HG03432 (cell line): ENCODE measurements at regions not wholly inside any gene's neighbourhood (a gene's known extent, or its start where the extent isn't known, plus 50 kb on each side); places are given as distances from the start of the nearest gene placed in this dataset.

Source experiments
- ATAC-seq: cut with Tn5 transposase; IDR thresholded peaks from one replicate; pipeline ENCODE4 v1.9.1; 2021; ENCODE audit warnings: mild to moderate bottlenecking, moderate library complexity; ENCODE audit not compliant: unreplicated experiment

- ATAC-seq = no peak
Observed at GRCh38 chr3:187949093-187949820, 204.0 kb upstream of the BCL6 start.

GRCh38 chr3:187950671-187951070, 203.3 kb upstream of the LPP start:
- ATAC-seq = no peak

DNA sequence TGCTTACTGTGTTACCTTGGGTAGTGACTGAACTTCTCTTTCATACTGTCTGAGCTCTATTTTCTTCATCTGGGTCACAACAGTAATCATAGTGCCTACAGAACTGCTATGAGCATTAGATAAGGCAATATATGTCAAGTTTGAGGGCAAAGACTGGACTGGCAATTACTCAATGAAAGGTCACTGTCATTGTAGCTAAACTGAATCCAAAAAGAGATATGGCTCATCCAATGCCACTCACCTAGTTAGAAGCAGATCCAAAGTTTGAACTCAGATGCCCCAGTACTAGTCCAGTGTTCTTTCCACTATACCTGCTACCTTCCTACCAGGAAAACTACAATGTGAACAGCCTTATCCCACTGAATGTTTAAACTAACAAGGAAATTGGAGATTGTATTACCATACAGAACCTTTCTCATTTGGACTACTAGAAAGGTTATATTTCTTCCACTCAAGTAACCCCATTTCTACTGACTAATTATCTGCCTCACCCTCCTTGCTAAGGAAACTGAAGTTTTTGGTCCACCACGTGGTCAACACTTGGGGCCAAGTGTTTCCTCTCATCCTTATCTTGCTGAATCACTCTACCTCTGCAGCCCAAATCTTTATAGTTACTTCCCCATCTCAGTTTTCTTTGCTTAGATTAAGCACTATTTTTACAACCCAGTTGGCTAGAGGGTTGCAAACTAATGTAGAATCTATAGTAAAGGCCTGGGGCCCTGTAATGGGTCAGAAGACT, 202.3 kb upstream of the LPP start:
- no peak for ATAC-seq

GRCh38 chr3:187952849-187953248, 201.1 kb upstream of the LPP start:
- ATAC-seq = no peak

GRCh38 chr3:187954516-187954872, 199.5 kb upstream of the LPP start:
- ATAC-seq = no peak

DNA sequence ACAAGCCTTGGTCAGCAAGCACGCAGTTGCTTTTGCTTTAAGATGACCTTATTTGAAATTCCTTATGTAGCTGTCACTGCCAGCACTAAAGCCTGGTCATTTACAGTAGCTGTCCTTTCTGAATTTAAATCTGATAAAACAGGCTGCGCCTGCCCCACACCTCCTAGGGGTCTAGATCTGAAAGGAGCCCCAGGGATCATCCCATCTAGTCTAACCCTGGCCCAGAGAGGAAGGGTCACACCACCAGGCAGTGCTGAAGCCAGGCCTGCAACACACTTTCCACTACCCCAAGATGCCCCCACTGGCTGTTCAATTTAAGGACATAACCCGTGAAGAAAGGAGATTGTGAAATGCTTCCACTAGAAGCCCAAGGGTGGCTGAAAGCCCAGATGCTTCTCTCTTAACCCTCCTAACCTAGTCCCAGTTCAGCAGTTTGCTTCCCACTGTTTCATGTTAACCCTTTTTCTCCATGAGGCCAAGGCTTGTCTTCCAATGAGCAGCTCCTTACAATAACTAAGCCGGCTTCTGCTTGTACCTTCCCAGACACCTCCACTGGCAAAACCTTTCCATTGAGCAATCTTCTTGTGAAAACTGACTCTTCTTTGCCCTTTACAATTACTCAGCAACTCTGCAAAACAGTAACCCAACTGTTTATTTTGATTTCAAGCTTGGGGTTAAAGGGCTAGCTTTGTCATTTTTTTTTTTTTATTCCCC, 198.9 kb upstream of the LPP start:
- ATAC-seq = no peak

DNA sequence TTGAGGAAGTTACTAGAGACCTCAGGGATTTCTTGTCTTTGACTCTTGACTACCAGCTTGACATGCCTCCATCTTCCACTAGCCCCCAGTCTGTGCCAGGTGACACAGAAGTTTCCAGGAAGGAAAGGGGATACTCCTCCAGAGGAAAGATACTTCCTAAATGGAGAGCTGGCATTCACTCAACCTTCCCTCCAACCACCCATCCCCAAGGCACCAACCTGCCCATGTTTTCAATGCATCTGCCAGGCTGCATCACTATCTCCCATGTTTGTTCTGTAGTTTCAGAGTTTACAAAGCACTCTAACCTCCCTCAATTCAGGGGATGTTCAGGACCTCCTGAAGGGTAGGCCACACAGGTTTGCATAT, 198.4 kb upstream of the LPP start:
- no peak for ATAC-seq

DNA sequence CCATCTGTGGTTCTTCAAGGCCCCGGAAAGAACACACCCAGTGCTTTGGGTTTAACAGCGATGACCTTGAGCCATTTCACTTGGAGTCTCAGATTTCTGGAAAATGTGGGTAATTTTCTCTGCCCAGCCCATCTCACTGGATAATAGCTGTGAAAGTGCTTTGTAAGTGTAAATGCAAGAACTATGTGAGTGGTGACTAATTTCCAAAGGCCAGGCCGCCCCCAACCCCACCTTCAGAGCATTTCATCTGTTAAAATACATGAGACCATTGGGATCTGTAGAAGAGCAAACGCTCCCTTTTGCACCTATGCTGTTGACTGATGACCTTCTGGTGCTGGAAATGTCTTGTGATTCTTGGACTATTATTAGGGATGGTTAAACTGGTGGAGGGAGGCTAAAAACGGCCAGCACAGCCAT, 196.8 kb upstream of the LPP start:
- no peak for ATAC-seq

DNA sequence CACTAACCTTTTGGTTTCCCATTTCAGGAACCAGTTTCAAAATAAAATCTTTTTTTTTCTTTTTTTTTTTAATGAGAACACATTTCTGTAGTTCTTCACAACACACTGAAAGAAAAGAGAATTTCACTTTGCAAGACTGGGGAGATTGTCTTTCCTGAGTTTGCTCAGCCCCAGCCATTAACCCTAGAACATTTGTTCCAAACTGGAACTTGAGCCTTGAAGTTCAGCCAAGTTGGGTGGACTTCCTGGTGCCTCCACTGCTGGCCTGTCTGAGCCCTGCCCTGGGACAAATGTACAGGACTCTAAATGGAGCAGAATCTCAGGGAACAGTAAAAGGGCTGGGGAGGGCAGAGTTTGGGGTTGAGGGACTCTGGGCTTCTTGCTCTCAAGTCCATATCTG, 196.4 kb upstream of the LPP start:
- no peak for ATAC-seq

DNA sequence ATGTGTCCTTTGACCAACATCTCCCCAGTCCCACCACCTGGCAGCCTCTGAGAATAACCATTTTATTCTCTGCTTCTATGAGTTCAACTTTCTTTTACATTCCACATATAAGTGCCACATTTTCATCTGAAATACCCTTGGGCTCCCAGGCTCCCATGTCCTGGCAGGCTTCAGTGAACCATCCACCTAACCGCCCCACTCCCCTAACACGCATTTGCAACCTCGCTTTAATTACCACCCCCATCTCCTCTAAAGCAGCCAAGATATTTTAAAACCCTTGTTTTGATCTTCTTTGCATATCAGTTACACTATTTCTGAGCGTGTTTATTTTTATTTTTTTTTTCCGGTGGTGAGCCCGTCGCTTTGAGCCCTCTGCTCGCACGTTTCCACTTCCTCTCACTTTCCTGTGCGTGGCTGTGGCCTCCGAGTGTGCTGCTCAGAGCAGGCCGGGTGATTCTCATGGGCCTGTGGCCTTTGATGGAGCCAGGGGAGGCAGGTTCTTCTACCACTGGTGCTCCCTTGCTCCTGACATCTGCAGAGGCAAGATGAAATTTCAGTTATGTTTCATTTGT, 195.4 kb upstream of the LPP start:
- peak; percentile 52 for ATAC-seq

DNA sequence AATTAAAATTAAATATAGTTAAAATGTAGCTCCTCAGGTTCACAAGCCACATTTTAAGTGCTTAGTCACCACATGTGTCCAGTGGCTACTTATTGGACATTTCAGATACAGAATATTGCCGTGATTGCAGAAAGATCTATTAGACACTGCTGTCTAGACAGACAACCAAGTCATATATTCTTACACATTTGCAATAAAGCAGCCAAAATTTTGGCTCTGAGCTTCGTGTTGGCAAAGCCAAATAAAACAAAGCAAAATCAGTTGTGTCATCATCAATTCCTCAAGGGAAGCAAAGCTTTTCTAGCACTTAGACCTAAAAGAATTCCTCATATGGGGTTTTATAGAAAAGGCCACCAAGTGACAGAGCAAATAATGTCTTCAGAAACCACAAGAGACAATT, 193.1 kb upstream of the LPP start:
- no peak for ATAC-seq

DNA sequence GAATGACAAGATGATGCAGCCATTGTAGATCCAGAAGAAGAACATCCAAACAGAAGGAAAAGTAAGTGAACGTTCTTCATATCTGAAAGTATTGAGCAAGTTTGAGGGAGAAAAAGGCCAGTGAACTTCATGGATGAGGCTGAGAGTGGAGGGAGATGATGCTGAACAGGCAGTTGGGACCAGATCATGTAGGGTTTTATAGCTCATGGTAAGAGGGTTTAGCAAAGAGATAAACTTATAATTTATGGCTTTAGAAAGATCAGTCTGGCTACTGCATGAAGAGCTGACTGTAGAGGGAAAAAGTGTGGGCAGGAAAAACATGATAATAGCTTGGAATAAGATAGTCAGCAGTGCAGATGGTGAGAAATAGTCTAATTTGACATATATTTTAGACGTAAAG, 192.6 kb upstream of the LPP start:
- ATAC-seq = no peak

- no peak for ATAC-seq
Observed at GRCh38 chr3:187963003-187963676, 190.8 kb upstream of the LPP start.

- ATAC-seq = no peak
Observed at GRCh38 chr3:187963677-187964385, 190.1 kb upstream of the LPP start.

- no peak for ATAC-seq
Observed at GRCh38 chr3:187964760-187965159, 189.2 kb upstream of the LPP start.

GRCh38 chr3:187966096-187966495, 187.9 kb upstream of the LPP start:
- ATAC-seq = no peak

GRCh38 chr3:187966636-187967406, 187.1 kb upstream of the LPP start:
- no peak for ATAC-seq

DNA sequence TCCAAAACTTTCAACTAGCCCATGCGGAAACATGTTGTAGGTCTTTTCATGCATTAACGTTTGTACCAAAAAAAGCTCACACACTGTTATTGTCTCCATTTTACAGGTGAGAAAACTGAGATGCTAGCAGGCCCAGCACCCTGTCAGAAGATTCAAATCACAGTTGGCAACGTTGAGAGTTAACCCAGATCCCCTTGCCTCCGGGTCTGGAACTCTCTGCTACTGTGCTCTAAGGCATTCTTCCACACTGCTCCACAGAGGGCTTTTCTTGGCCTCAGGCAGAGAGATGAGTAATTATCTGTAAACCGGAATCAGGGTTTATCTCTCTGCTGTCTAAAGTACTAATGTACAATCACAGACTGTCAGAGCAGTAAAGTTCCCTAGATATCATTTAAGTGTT, 186.0 kb upstream of the LPP start:
- ATAC-seq = no peak

DNA sequence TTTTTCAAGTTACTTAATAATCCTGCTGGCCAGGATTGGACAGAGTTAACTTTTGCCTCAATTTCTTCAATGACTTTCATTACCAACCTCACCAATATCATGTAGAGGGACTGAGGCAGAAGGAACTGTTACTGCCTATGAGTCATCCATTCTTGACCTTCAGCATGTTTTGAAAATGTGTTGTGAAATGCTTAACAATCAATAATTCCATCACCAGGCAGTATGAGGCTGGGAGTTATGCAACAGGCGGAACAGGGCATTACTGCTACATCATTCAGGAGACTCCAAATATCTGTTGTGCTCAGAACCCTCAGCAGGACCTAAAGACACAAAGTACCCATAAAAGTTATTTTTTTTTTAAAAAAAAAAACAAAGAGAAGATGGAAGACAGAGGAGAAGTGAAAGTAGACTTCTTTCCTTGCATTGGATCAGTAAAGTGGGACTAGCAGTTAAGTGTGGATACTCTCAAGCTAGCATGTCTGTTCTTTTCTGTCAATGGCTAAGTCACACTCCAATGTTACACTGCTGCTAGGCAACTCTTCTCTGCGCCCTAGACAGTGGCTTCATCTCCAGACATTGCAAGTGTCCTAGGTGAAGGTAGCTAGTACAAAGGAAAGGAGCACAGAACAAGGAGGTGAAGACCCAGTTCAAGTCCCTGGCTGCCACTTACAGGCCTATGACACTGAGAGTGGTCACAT, 184.9 kb upstream of the LPP start:
- no peak for ATAC-seq
